DMS114 treated with DMSO at 0.1 percent for 48 hours (cell line): ENCODE measurements at regions not wholly inside any gene's neighbourhood (a gene's known extent, or its start where the extent isn't known, plus 50 kb on each side); places are given as distances from the start of the nearest gene placed in this dataset.

Source experiments
- DNase-seq: peaks from one replicate; lab custom pipeline; 2025; ENCODE audit not compliant: unreplicated experiment; lab: John Stamatoyannopoulos, UW

DNA sequence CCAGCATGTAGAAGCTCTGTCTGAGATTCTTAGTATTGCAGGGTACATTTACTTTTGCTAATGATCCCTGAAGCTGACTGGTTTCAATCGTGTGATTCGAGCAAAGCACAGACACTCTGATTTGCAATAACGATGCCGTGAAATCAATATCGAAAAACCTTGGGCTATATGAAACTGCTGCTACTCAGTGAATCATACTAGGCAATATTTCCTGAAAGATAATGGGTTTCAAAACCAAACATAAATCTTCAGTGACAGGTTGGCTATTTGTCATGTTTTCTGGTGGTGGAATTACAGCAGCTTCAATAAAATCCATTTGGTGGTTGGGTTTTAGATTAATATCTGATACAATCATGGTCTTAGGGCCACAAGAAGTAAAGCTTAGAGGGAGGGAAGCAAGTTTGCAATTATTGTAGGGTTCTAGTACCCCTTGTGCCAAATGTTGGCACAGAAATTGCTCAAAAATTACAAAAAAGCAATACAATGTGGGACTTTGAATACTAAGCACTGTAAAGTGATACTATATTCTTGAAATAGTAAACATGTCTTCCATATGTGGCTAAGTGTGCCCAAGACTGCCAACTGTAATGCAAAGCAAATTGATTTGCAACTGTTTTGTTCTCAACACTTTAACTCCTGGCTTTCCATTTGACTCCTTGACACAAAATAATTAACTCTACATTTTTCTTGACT lies 112.4 kb upstream of the JAZF1 start:
- no peak for DNase-seq

GRCh38 chr7:28293527-28293835 lies 112.9 kb upstream of the JAZF1 start:
- no peak for DNase-seq

DNA sequence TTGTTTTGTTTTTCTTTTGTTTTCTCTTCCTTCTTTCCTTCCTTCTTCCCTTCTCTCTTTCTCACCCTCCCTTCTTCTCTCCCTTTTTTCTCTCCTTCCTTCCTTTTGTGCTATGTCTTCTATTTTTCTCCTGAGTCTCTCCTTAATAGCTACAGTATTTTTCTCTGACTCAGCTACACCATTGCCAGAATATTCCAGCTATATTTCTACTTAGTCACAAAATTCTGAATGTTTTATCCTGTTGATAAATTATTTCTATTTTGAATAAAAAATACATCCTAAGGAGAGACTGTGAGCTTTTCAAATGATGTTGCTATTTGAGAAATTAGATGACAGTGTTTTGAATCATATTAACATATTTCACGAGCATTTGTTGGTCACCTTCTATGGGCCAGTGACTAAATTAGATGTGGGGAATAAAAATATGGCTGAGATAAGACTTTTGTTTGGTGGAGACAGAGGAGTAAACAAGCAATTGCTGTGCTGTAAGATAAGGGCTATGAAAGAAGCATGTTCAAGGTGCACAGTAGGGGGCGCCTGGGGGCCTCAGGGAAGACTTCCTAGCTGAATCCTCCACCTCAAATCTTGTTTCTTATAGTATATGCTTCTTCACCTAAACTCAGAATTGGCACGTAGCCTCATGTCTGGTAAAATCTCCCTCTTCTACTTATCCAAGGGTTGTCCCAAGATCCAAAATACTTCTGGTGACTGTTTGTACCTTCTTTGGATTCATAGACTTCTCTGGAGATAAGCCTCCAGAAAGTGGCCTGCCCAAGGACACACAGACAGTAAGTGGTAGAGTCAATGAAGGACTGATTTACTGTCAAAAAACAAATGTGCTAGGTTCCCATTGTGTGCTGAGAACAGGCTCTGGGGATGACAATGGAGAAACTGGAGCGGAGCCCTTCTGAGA lies 115.5 kb upstream of the CREB5 start:
- no peak for DNase-seq

DNA sequence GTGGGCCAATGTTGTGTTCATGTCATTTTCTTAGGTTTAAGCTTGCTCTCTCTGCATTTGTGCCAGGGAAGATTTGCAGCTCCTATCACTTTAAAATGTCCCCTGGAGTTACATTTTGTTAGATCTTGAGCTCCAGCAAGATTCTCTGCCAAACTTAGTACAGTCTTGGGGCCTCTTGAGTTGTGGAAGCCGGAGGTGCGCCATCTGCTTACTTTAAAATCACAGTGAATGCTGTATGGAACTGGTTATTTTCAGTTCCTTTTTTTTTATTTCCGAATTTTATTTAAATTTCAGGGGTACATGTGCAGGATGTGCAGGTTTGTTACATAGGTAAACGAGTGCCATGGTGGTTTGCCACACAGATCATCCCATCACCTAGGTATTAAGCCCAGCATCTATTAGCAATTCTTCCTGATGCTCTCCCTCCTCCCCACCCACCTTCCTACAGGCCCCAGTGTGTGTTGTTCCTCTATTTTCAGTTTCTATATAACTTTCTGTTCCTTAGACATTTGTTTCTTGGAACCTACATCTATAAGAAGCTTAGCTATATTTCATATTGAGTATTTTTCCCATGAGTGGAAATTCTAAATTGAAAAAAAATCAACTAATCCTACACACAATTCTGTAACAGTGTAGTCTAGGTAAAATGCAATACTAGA lies 114.4 kb upstream of the CREB5 start:
- DNase-seq: no peak

GRCh38 chr7:28298870-28299518 lies 113.3 kb upstream of the CREB5 start:
- peak; percentile 47 for DNase-seq

DNA sequence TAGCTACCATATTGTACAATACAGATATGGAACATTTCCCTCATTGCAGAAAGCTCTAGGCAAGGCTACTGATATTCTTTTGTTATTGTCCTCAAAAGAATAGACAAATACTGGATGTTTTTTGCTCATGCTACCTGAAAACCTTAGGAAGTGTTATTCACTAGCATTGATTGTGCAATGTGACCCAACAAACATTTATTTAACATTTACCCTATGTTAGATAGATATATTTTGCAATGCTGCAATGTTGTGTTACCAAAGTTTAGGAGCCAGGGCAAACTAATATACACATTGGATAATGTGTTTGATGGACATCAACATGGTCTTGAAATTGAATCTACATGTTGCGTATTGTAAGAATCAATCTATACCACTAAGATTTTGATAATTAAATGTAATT lies 112.8 kb upstream of the CREB5 start:
- no peak for DNase-seq

GRCh38 chr7:28300488-28300887 lies 111.8 kb upstream of the CREB5 start:
- DNase-seq: no peak

- no peak for DNase-seq
Measured at GRCh38 chr7:28301148-28301641, 111.1 kb upstream of the CREB5 start.

- no peak for DNase-seq
Measured at GRCh38 chr7:28304290-28304689, 108.0 kb upstream of the CREB5 start.

GRCh38 chr7:28309704-28310459 lies 102.4 kb upstream of the CREB5 start:
- no peak for DNase-seq

DNA sequence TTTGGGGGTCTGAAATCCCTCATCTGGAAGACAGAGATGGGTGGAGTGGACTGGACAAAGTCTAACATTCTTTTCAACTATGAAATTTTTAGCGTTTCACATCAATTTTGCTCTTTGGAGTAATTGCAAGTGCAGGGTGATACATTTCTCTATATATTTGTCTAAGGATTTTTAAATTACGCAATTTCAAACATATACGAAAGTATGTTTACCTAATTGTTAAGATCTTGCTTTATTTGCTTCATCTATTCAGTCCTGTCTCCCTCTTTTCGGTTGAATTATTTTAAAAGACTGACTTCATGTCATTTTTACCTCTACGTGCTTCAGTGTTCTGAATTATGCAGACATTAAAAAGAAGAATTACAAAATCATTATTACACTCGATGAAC lies 101.9 kb upstream of the CREB5 start:
- DNase-seq: no peak

- no peak for DNase-seq
Measured at GRCh38 chr7:28311670-28312069, 100.6 kb upstream of the CREB5 start.

- DNase-seq: no peak
Measured at GRCh38 chr7:28312948-28313347, 99.4 kb upstream of the CREB5 start.

DNA sequence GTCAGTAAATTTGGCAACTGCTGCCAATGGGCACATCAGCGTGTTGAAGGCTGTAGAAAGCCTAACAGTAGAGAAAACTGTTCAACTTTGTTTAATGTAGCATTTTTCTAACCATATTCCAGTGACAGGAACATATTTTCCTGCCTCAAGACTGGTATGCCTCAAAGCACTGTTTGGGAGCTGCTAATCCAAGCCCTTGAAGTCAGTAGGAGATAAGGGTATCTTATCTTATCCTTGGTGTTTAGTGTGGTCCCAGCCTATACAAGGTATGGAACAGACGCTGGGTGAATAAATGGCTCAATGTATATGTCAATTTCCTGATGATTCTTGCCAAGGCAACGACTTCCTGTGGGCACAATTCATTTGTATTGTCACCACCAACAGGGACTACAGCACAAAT lies 97.5 kb upstream of the CREB5 start:
- no peak for DNase-seq

DNA sequence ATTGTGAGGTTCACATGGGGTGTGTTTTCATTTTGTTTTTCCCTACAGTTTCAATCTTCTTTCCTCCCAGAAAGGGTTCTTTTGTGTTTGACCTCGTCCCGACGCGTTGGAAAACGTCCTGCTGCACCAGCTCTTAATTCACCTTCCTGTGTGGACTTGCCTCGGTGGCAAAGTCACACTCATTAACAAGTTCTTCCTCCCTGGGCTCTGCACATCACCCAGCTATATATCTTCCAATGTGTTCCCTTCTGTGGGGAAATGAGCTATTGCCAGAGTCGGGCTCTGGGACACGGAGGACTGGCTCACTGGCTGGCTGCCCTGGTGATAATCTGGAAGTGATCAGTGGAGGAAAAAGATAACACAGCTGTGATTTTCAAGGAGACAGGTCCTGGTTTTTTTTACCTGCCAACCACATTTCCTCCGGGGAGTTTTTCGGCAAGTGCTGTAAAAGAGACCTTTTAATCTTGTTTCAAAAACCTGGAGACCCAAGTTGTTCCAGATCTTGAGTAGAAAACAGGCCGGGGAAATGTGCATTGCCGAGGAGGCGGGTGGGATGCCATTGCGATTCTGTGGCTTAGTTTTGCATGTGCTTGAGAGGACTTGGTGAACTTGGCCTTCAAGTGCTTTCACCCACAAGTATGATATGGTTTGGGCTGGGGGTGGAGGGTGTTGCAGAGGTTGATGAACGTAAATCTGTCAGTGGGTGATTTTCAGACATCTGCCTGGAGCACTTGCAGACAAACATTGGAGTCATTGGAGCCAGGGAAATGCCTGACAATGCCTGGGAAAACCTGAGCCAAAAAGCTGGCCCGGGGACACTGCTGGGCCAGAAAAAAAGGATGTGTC lies 96.5 kb upstream of the CREB5 start:
- DNase-seq: no peak

DNA sequence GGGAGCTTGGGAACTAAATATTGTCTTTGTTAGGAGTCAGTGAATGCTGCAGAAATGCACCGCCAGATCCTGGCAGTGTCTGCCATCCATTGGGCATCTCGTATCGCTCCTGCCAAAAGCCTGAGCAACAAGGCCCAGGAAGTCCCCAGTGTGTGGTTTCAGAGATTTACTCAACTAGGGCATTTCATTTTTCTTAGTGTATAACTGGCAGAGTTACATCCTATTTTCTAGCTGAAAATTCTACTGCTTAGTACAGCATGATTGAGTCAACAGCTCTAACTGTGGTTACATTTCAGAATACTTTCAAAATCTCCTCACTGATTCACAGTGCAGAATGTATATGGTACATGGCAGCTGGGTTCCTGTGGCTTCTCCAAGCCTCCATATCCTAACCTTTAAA lies 95.8 kb upstream of the CREB5 start:
- DNase-seq: no peak

GRCh38 chr7:28318101-28318762 lies 94.1 kb upstream of the CREB5 start:
- DNase-seq: no peak

- DNase-seq: no peak
Measured at GRCh38 chr7:28323833-28324232, 88.5 kb upstream of the CREB5 start.

DNA sequence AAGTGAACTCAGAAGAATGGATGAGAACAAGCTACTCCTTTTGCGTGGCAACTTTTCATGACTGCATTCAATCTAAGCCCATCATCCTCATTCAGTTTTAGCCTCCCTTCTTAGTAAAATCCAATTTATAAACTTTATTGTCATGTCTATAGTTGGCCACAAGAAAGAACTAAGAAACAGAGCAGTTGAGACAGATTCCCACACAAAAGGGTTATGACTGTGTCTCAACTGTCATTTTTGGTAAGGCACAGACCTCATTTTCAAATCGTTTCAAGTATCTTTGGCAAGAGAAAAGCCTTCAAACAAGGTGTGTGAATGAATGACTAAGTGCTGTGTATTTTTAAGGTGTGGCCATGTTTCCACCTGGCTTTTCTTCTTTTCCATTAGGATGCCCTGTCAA lies 84.2 kb upstream of the CREB5 start:
- no peak for DNase-seq
